GM19328 (cell line): ENCODE measurements at regions not wholly inside any gene's neighbourhood (a gene's known extent, or its start where the extent isn't known, plus 50 kb on each side); places are given as distances from the start of the nearest gene placed in this dataset.
"Not testable (repeated sequence)": the region's sequence is repeated elsewhere in the genome, so short reads cannot be mapped to it uniquely, and the experiment has no call there.

Experiments
- ATAC-seq: cut with Tn5 transposase; IDR thresholded peaks from one replicate; pipeline ENCODE4 v1.9.1; 2021; ENCODE audit warnings: mild to moderate bottlenecking, moderate library complexity; ENCODE audit not compliant: unreplicated experiment

- ATAC-seq, result no peak
Measured at GRCh38 chr3:106114848-106115247, 246.0 kb upstream of the CBLB start.

GRCh38 chr3:106115557-106115956, 246.7 kb upstream of the CBLB start:
- ATAC-seq, result no peak

- no peak for ATAC-seq
Measured at GRCh38 chr3:106116733-106117489, 248.1 kb upstream of the CBLB start.

GRCh38 chr3:106117490-106117858, 248.7 kb upstream of the CBLB start:
- no peak for ATAC-seq

GRCh38 chr3:106119614-106120082, 250.8 kb upstream of the CBLB start:
- ATAC-seq, result no peak

GRCh38 chr3:106120356-106120755, 251.5 kb upstream of the CBLB start:
- no peak for ATAC-seq

GRCh38 chr3:106121491-106122289, 252.9 kb upstream of the CBLB start:
- ATAC-seq, result no peak

- ATAC-seq, result no peak
Measured at GRCh38 chr3:106124818-106125217, 256.0 kb upstream of the CBLB start.

- ATAC-seq, result no peak
Measured at GRCh38 chr3:106125321-106125720, 256.5 kb upstream of the CBLB start.

- no peak for ATAC-seq
Measured at GRCh38 chr3:106126067-106126845, 257.4 kb upstream of the CBLB start.

- ATAC-seq, result no peak
Measured at GRCh38 chr3:106126846-106127235, 258.0 kb upstream of the CBLB start.

GRCh38 chr3:106129939-106130338, 261.1 kb upstream of the CBLB start:
- ATAC-seq, result no peak

- no peak for ATAC-seq
Measured at GRCh38 chr3:106130384-106131198, 261.8 kb upstream of the CBLB start.

- ATAC-seq, result no peak
Measured at GRCh38 chr3:106135451-106136160, 266.8 kb upstream of the CBLB start.

- no peak for ATAC-seq
Measured at GRCh38 chr3:106139826-106140225, 271.0 kb upstream of the CBLB start.

- ATAC-seq, result no peak
Measured at GRCh38 chr3:106140431-106140830, 271.6 kb upstream of the CBLB start.

- ATAC-seq, result no peak
Measured at GRCh38 chr3:106144030-106144429, 275.2 kb upstream of the CBLB start.

- ATAC-seq, result not testable (repeated sequence)
Measured at GRCh38 chr3:106148440-106149082, 279.7 kb upstream of the CBLB start.

GRCh38 chr3:106157411-106157810, 288.6 kb upstream of the CBLB start:
- no peak for ATAC-seq
